IMR-90 (cell line): ENCODE measurements at regions not wholly inside any gene's neighbourhood (a gene's known extent, or its start where the extent isn't known, plus 50 kb on each side); places are given as distances from the start of the nearest gene placed in this dataset.
"Not testable (repeated sequence)": the region's sequence is repeated elsewhere in the genome, so short reads cannot be mapped to it uniquely, and the experiment has no call there.

ENCODE experiments used
- POLR2A ChIP-seq: IDR thresholded peaks from 2 replicates; pipeline ENCODE4 v1.6.1; 2012; ENCODE audit warnings: mild to moderate bottlenecking, low read depth, low read length
- TF ChIP-seq, protein P1 (sequence below): conservative IDR thresholded peaks from 2 replicates; pipeline ENCODE4 v1.5.1; 2012; ENCODE audit warnings: mild to moderate bottlenecking, low read depth, low read length, improper control_type of control experiment

GRCh38 chr7:150135620-150136190 is 187.4 kb upstream of the LRRC61 start:
- not testable (repeated sequence) for TF ChIP-seq POLR2A
- TF ChIP-seq, protein P1, sequence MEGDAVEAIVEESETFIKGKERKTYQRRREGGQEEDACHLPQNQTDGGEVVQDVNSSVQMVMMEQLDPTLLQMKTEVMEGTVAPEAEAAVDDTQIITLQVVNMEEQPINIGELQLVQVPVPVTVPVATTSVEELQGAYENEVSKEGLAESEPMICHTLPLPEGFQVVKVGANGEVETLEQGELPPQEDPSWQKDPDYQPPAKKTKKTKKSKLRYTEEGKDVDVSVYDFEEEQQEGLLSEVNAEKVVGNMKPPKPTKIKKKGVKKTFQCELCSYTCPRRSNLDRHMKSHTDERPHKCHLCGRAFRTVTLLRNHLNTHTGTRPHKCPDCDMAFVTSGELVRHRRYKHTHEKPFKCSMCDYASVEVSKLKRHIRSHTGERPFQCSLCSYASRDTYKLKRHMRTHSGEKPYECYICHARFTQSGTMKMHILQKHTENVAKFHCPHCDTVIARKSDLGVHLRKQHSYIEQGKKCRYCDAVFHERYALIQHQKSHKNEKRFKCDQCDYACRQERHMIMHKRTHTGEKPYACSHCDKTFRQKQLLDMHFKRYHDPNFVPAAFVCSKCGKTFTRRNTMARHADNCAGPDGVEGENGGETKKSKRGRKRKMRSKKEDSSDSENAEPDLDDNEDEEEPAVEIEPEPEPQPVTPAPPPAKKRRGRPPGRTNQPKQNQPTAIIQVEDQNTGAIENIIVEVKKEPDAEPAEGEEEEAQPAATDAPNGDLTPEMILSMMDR = not testable (repeated sequence)
